H9 (cell line): ENCODE measurements at regions not wholly inside any gene's neighbourhood (a gene's known extent, or its start where the extent isn't known, plus 50 kb on each side); places are given as distances from the start of the nearest gene placed in this dataset.

Experiments
- DNase-seq: peaks from one replicate; pipeline ENCODE4 v3.0.0-alpha.2; 2017
- H2AFZ ChIP-seq: one replicate; pipeline ENCODE4 v1.6.1; 2013; ENCODE audit warnings: mild to moderate bottlenecking, low read length, control low read depth, moderate library complexity
- H2AK5ac ChIP-seq: 2 replicates; pipeline ENCODE4 v1.6.1; 2013; ENCODE audit warnings: low read length, control low read depth, mixed read lengths; ENCODE audit not compliant: insufficient read length
- H2BK120ac ChIP-seq: one replicate; pipeline ENCODE4 v1.6.1; 2013; ENCODE audit warnings: low read depth, mild to moderate bottlenecking, low read length, control low read depth, inconsistent platforms; ENCODE audit not compliant: poor library complexity, severe bottlenecking
- H2BK12ac ChIP-seq: 2 replicates; pipeline ENCODE4 v1.6.1; 2013; ENCODE audit warnings: low read length, control low read depth, mixed read lengths, low read depth; ENCODE audit not compliant: insufficient read length
- H2BK15ac ChIP-seq: 2 replicates; pipeline ENCODE4 v1.6.1; 2013; ENCODE audit warnings: low read depth, low read length, control low read depth
- H2BK20ac ChIP-seq: one replicate; pipeline ENCODE4 v1.6.1; 2013; ENCODE audit warnings: low read depth, mild to moderate bottlenecking, low read length, control low read depth, inconsistent platforms; ENCODE audit not compliant: poor library complexity, severe bottlenecking
- H2BK5ac ChIP-seq: 2 replicates; pipeline ENCODE4 v1.6.1; 2013; ENCODE audit warnings: low read length, control low read depth, mixed read lengths; ENCODE audit not compliant: insufficient read length
- H3K14ac ChIP-seq: 2 replicates; pipeline ENCODE4 v1.6.1; 2013; ENCODE audit warnings: low read length, control low read depth; ENCODE audit not compliant: insufficient read depth
- H3K18ac ChIP-seq: 2 replicates; pipeline ENCODE4 v1.6.1; 2013; ENCODE audit warnings: low read depth, mild to moderate bottlenecking, mixed read lengths, low read length, control low read depth; ENCODE audit not compliant: insufficient read length
- H3K23ac ChIP-seq: 2 replicates; pipeline ENCODE4 v1.6.1; 2013; ENCODE audit warnings: low read length, control low read depth, mixed read lengths, low read depth; ENCODE audit not compliant: insufficient read length
- H3K23me2 ChIP-seq: 2 replicates; pipeline ENCODE4 v1.6.1; 2013; ENCODE audit warnings: low read depth, mild to moderate bottlenecking, mixed read lengths, low read length, control low read depth; ENCODE audit not compliant: insufficient read length, poor library complexity, severe bottlenecking
- H3K27ac ChIP-seq: 2 replicates; pipeline ENCODE4 v1.5.1; 2013; ENCODE audit warnings: low read length, control low read depth, mixed read lengths, low read depth; ENCODE audit not compliant: insufficient read length
- H3K27me3 ChIP-seq: 2 replicates; pipeline ENCODE4 v1.6.1; 2013; ENCODE audit warnings: low read length, control low read depth, inconsistent platforms; ENCODE audit not compliant: insufficient read depth
- H3K4ac ChIP-seq: 2 replicates; pipeline ENCODE4 v1.6.1; 2013; ENCODE audit warnings: low read depth, mild to moderate bottlenecking, control low read depth, inconsistent platforms, low read length, moderate library complexity
- H3K4me1 ChIP-seq: 2 replicates; pipeline ENCODE4 v1.6.1; 2013; ENCODE audit warnings: low read length, control low read depth, inconsistent platforms; ENCODE audit not compliant: insufficient read depth
- H3K4me2 ChIP-seq: 2 replicates; pipeline ENCODE4 v1.6.1; 2013; ENCODE audit warnings: low read length, control low read depth, mixed read lengths; ENCODE audit not compliant: insufficient read length, insufficient read depth
- H3K56ac ChIP-seq: 2 replicates; pipeline ENCODE4 v1.6.1; 2013; ENCODE audit warnings: low read depth, mild to moderate bottlenecking, mixed read lengths, low read length, control low read depth; ENCODE audit not compliant: insufficient read length
- H3K79me1 ChIP-seq: 2 replicates; pipeline ENCODE4 v1.6.1; 2013; ENCODE audit warnings: low read depth, mild to moderate bottlenecking, moderate library complexity, low read length, control low read depth, inconsistent platforms; ENCODE audit not compliant: insufficient read depth, poor library complexity, severe bottlenecking
- H3K79me2 ChIP-seq: 2 replicates; pipeline ENCODE4 v1.6.1; 2013; ENCODE audit warnings: low read length, control low read depth, inconsistent platforms; ENCODE audit not compliant: insufficient read depth
- H3K9ac ChIP-seq: 2 replicates; pipeline ENCODE4 v1.6.1; 2013; ENCODE audit warnings: low read length, control low read depth, mixed read lengths; ENCODE audit not compliant: insufficient read length; ENCODE audit errors: extremely low read depth
- H3K9me3 ChIP-seq: one replicate; pipeline ENCODE4 v1.6.1; 2013; ENCODE audit warnings: low read depth, low read length, inconsistent platforms; ENCODE audit not compliant: control insufficient read depth
- H3T11ph ChIP-seq: one replicate; pipeline ENCODE4 v1.6.1; 2013; ENCODE audit warnings: mild to moderate bottlenecking, low read length, control low read depth, inconsistent platforms
- H4K20me1 ChIP-seq: one replicate; pipeline ENCODE4 v1.6.1; 2013; ENCODE audit not compliant: control insufficient read depth, insufficient read length, insufficient read depth
- H4K5ac ChIP-seq: 2 replicates; pipeline ENCODE4 v1.6.1; 2013; ENCODE audit warnings: low read depth, mild to moderate bottlenecking, mixed read lengths, low read length, control low read depth; ENCODE audit not compliant: insufficient read length
- H4K8ac ChIP-seq: replicated peaks from 2 replicates; pipeline ENCODE4 v1.6.1; 2013; ENCODE audit warnings: low read length, control low read depth, mixed read lengths, low read depth; ENCODE audit not compliant: insufficient read length
- H4K91ac ChIP-seq: 2 replicates; pipeline ENCODE4 v1.6.1; 2013; ENCODE audit warnings: low read depth, mild to moderate bottlenecking, moderate library complexity, mixed read lengths, low read length, control low read depth; ENCODE audit not compliant: insufficient read length
- H3K27ac Mint-ChIP-seq, 3 experiments: 2 replicates in 2 of 3; 3 replicates in 1 of 3; pipeline ENCODE4 v1.8.0; 2020 to 2021; ENCODE audit warnings: mixed read lengths in 3 of 3, mild to moderate bottlenecking in 1 of 3, moderate library complexity in 1 of 3
- H3K27me3 Mint-ChIP-seq: 2 replicates; pipeline ENCODE4 v1.8.0; 2021; ENCODE audit warnings: low read depth, mild to moderate bottlenecking, moderate library complexity, mixed read lengths
- H3K36me3 Mint-ChIP-seq, 3 experiments: 2 replicates in 2 of 3; 3 replicates in 1 of 3; pipeline ENCODE4 v1.8.0; 2020 to 2021; ENCODE audit warnings: low read depth in 3 of 3, mixed read lengths in 3 of 3; ENCODE audit not compliant: insufficient read depth in 1 of 3
- H3K4me1 Mint-ChIP-seq, 2 experiments: 2 replicates each; pipeline ENCODE4 v1.8.0; 2020; ENCODE audit warnings: mixed read lengths in 2 of 2
- H3K4me3 Mint-ChIP-seq, 2 experiments: 2 replicates in 1 of 2; 3 replicates in 1 of 2; pipeline ENCODE4 v1.8.0; 2020 to 2021; ENCODE audit warnings: mild to moderate bottlenecking in 2 of 2, mixed read lengths in 2 of 2, moderate library complexity in 1 of 2
- H3K9me3 Mint-ChIP-seq, 2 experiments: 2 replicates in 1 of 2; 3 replicates in 1 of 2; pipeline ENCODE4 v1.8.0; 2020; ENCODE audit warnings: mild to moderate bottlenecking in 2 of 2, mixed read lengths in 2 of 2, moderate library complexity in 1 of 2
- CTCF ChIP-seq: fragments of 200-600 bp; sonication (generic); conservative IDR thresholded peaks from 3 replicates; pipeline ENCODE4 v1.8.0; 2021; ENCODE audit warnings: antibody characterized with exemption, mild to moderate bottlenecking
- WGBS: extraction: QIAGEN DNeasy Blood & Tissue Kit; methylation state at CpG from one replicate; pipeline ENCODE4 v1.1.7; 2013; ENCODE audit warnings: missing lambda C conversion rate, low lambda C conversion rate, mixed read lengths; ENCODE audit not compliant: insufficient read length; ENCODE audit errors: extremely low coverage; 5-methylcytosine and 5-hydroxymethylcytosine counted together

- H3K27me3 Mint-ChIP-seq = peaks cover 19% of the 10 kb centered on the region
- Histone ChIP-seq H3K18ac (no peak overlapping the region), H2AK5ac (no peak overlapping the region), H3K23me2 (no peaks in the 10 kb centered on the region), H2AFZ (no peak overlapping the region), H3T11ph (no peak overlapping the region), H3K23ac (no peak overlapping the region), H3K56ac (no peak overlapping the region), H2BK12ac (no peak overlapping the region), H4K91ac (no peak overlapping the region), H2BK120ac (no peak overlapping the region), H4K20me1 (no peaks in the 10 kb centered on the region), H2BK5ac (no peak overlapping the region), H3K79me1 (no peaks in the 10 kb centered on the region), H3K4me2 (no peak overlapping the region), H3K14ac (no peak overlapping the region), H3K79me2 (no peaks in the 10 kb centered on the region), H3K9me3 (no peaks in the 10 kb centered on the region), H4K8ac (no peak overlapping the region), H4K5ac (no peak overlapping the region), H3K27ac (no peak overlapping the region), H2BK15ac (no peak overlapping the region), H3K27me3 (no peaks in the 10 kb centered on the region; the same call in 1 of the 2 replicates), H3K9ac (no peak overlapping the region), H3K4me1 (no peaks in the 10 kb centered on the region), H3K4ac (no peak overlapping the region), H2BK20ac (no peak overlapping the region)
- TF ChIP-seq CTCF = no peak
- H3K36me3 Mint-ChIP-seq = peaks cover 0 to 4% (median 0%) of the 10 kb centered on the region in 3 experiments; a peak in 1 of 7 replicates
- peaks cover 5 to 16% of the 10 kb centered on the region in 2 experiments for H3K4me1 Mint-ChIP-seq
- no peaks in the 10 kb centered on the region for H3K9me3 Mint-ChIP-seq
- no peak for DNase-seq
- H3K27ac Mint-ChIP-seq = no peak overlapping the region
- no CpG with 5 or more reads among the region's 6 CpGs for WGBS
- H3K4me3 Mint-ChIP-seq = no peak overlapping the region
Observed at GRCh38 chr10:113320987-113321386, 231.9 kb upstream of the HABP2 start.
